Prostate gland (tissue), 2 donors: ENCODE measurements at regions not wholly inside any gene's neighbourhood (a gene's known extent, or its start where the extent isn't known, plus 50 kb on each side); places are given as distances from the start of the nearest gene placed in this dataset.

Experiments used
- CTCF ChIP-seq, 4 experiments: fragments of 200-600 bp in 2 of 4; fragments of 450-650 bp in 2 of 4; sonication (generic) in 2 of 4; IDR thresholded peaks; 1 replicate in 3 of 4; 2 replicates in 1 of 4; pipeline ENCODE4 v1.5.1; 2016 to 2019; ENCODE audit warnings: antibody characterized with exemption in 4 of 4, mild to moderate bottlenecking in 2 of 4, moderate library complexity in 2 of 4
- POLR2AphosphoS5 ChIP-seq: sonication (generic); formaldehyde crosslinking; IDR thresholded peaks from one replicate; pipeline ENCODE4 v1.6.1; 2017; ENCODE audit warnings: antibody characterized with exemption

DNA sequence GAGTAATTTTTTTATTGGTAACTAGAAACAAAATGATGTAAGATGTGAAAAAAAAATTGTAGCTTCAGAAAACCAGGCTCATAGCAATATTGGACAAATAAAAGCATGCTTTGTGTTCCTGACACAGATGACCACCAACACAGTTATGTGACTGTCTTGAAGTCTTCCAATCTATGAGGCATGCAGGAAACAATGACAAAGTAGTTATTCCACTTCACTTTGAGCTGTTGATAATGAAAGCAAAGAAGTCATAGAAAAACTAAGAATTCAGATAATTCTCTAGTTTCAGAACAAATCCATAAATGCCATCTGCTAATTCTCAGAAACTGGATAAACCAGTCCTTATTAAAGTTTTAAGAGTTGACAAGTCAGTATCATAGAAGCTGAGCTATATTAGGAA is 378.4 kb upstream of the SEMA3D start:
- TF ChIP-seq CTCF (IDR thresholded peaks at IDR 0.05) = no peak
- no peak for TF ChIP-seq POLR2AphosphoS5
